ENCODE measurements at regions not wholly inside any gene's neighbourhood (a gene's known extent, or its start where the extent isn't known, plus 50 kb on each side); places are given as distances from the start of the nearest gene placed in this dataset.

- no peak for TF ChIP-seq CTCF (IDR thresholded peaks at IDR 0.05)
- TF ChIP-seq POLR2A (IDR thresholded peaks at IDR 0.05) = no peak
- TF ChIP-seq POLR2AphosphoS5 (IDR thresholded peaks at IDR 0.05) = no peak
These were observed 100.9 kb downstream of the USP22 start for GRCh38 chr17:20941872-20942271.

Measured in breast epithelium (tissue), 3 donors.